ENCODE measurements at regions not wholly inside any gene's neighbourhood (a gene's known extent, or its start where the extent isn't known, plus 50 kb on each side); places are given as distances from the start of the nearest gene placed in this dataset.

DNA sequence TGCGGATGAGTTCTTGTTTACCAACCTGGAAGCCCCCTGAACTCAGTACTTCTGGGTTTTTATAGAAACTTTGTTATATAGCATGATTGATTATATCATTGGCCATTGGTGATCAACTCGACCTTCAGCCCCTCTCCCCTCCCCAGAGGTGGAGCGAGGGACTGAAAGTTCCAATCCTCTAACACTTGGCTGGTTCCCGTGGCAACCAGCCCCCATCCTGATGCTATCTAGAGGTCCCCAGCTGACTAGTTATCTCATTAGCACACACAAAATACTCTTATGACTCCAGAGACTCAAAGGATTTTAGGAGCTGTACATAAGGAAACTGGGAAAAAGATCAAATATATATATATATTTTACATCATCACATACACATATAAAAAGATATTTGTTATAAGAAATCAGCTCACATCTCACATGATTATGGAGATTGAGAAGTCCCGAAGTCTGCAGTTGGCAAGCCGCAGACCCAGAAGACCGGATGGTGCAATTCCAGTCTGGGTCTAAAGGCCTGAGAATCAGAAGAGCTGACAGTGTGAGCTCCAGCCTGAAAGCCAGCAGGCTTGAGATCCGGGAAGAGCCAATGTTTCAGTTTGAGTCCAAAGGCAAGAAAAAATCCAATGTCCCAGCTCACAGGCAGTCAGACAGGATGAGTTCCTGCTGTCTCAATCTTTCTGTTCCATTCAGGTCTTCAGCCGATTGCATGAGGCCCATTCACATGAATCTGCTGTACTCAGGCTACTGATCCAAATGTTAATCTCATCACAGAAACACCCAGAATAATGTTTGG lies 179.3 kb upstream of the DTNBP1 start:
- no peaks in the 10 kb centered on the region for H3K9me3 ChIP-seq
- no peak overlapping the region for H3K9ac ChIP-seq
- 56% methylated on average over 9 of the region's 9 CpGs for WGBS (ENCODE audit: low lambda C conversion rate)
- H3K4me2 ChIP-seq: no peak overlapping the region
- H3K9me2 ChIP-seq: no peaks in the 10 kb centered on the region
- H3K79me2 ChIP-seq (ENCODE audit: insufficient read depth): no peaks in the 10 kb centered on the region
- H3K4me1 ChIP-seq (ENCODE audit: control insufficient read depth in 1 of 2, insufficient read depth in 2 of 2, low read depth in 1 of 2, low read length in 1 of 2): peaks cover 0 to 3% of the 10 kb centered on the region in 2 experiments; a peak in 1 of 4 replicates
- no peak for TF ChIP-seq SIN3A (IDR thresholded peaks at IDR 0.05; ENCODE audit: borderline replicate concordance, low read depth, low read length)
- no peak for TF ChIP-seq RFX5 (IDR thresholded peaks at IDR 0.05; ENCODE audit: low read length)
- no peak for TF ChIP-seq TEAD4 (IDR thresholded peaks at IDR 0.05; ENCODE audit: borderline replicate concordance, insufficient read depth)
- ChIA-PET POLR2A (no interaction called here), CTCF (interaction anchor here (0.6 kb wide), 1 partner anchor 181 kb away, joined by 3 read pairs; no protein-coding TSS in a partner anchor)
- DNase-seq: no peak
- H3K27me3 ChIP-seq (ENCODE audit: insufficient read depth): no peaks in the 10 kb centered on the region
- H3K27ac ChIP-seq (ENCODE audit: low read depth in 2 of 2, low read length in 1 of 2): no peak overlapping the region
- no peak overlapping the region for H2AFZ ChIP-seq (ENCODE audit: low read depth)
- no peak overlapping the region for H3K4me3 ChIP-seq (ENCODE audit: low read depth in 2 of 2, low read length in 1 of 2)
- H3K36me3 ChIP-seq (replicated peaks in 1 of 2; ENCODE audit: control insufficient read depth in 1 of 2, insufficient read depth in 2 of 2, low read length in 1 of 2): no peaks in the 10 kb centered on the region
- H3F3A ChIP-seq (replicated peaks; ENCODE audit: insufficient read depth): no peaks in the 10 kb centered on the region
- no peaks in the 10 kb centered on the region for H4K20me1 ChIP-seq (ENCODE audit: insufficient read depth)

DNA sequence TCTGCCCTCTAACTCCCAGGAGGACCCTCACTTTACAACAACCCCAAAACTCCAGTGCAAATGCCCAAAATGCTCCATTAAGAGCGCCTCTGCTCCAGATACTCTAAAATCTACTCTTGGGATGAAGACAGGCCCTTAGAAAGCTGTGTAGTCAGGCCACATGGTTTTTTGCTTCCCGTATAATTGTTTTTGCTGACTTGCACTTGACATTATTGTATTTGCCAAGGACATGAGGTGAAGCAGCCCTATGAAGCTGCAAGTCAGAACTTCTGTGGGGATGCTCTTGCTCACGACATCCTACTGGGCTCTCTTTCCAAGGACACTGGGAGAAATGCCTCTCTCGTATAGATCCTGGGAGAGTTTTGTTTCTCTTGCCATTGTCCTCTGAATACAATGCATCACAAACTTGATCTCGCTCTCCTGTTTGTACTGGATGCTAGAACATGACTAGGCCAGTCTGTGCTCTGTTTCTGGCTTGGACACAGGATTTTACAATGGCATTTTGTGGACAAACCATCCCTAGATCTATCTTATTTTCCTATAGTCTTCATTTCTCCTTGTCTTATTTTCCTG lies 177.2 kb upstream of the DTNBP1 start:
- POLR2A ChIA-PET: no interaction called here
- no peak overlapping the region for H3K27ac ChIP-seq (ENCODE audit: low read depth in 2 of 2, low read length in 1 of 2)
- no peak overlapping the region for H3K4me3 ChIP-seq (ENCODE audit: low read depth in 2 of 2, low read length in 1 of 2)
- no peak overlapping the region for H2AFZ ChIP-seq (ENCODE audit: low read depth)
- 41% methylated on average over 5 of the region's 5 CpGs for WGBS (ENCODE audit: low lambda C conversion rate)
- no peak overlapping the region for H3K4me2 ChIP-seq
- no peaks in the 10 kb centered on the region for H3F3A ChIP-seq (replicated peaks; ENCODE audit: insufficient read depth)
- H3K9me3 ChIP-seq: no peaks in the 10 kb centered on the region
- H3K4me1 ChIP-seq (ENCODE audit: control insufficient read depth in 1 of 2, insufficient read depth in 2 of 2, low read depth in 1 of 2, low read length in 1 of 2): peaks cover 0 to 3% of the 10 kb centered on the region in 2 experiments; a peak in 1 of 4 replicates
- CTCF ChIA-PET: interaction anchor here (0.6 kb wide), 1 partner anchor 64 kb away, joined by 3 read pairs; no protein-coding TSS in a partner anchor
- DNase-seq: no peak
- TF ChIP-seq, protein P1, sequence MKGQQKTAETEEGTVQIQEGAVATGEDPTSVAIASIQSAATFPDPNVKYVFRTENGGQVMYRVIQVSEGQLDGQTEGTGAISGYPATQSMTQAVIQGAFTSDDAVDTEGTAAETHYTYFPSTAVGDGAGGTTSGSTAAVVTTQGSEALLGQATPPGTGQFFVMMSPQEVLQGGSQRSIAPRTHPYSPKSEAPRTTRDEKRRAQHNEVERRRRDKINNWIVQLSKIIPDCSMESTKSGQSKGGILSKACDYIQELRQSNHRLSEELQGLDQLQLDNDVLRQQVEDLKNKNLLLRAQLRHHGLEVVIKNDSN (IDR thresholded peaks at IDR 0.05; ENCODE audit: borderline replicate concordance, low read depth): no peak
- TF ChIP-seq EP300 (IDR thresholded peaks at IDR 0.05; ENCODE audit: borderline replicate concordance in 1 of 2, low read depth in 1 of 2, low read length in 1 of 2): no peak
- no peak for TF ChIP-seq TEAD4 (IDR thresholded peaks at IDR 0.05; ENCODE audit: borderline replicate concordance, insufficient read depth)
- no peak for TF ChIP-seq NFIC (IDR thresholded peaks at IDR 0.05; ENCODE audit: borderline replicate concordance)
- no peak for TF ChIP-seq TCF12 (IDR thresholded peaks at IDR 0.05)
- TF ChIP-seq FOXJ3 (CRISPR knock-in tag; IDR thresholded peaks at IDR 0.05): no peak
- no peaks in the 10 kb centered on the region for H3K79me2 ChIP-seq (ENCODE audit: insufficient read depth)
- H4K20me1 ChIP-seq (ENCODE audit: insufficient read depth): no peaks in the 10 kb centered on the region
- H3K9me2 ChIP-seq: no peaks in the 10 kb centered on the region
- no peaks in the 10 kb centered on the region for H3K36me3 ChIP-seq (replicated peaks in 1 of 2; ENCODE audit: control insufficient read depth in 1 of 2, insufficient read depth in 2 of 2, low read length in 1 of 2)
- H3K9ac ChIP-seq: no peak overlapping the region
- no peaks in the 10 kb centered on the region for H3K27me3 ChIP-seq (ENCODE audit: insufficient read depth)

DNA sequence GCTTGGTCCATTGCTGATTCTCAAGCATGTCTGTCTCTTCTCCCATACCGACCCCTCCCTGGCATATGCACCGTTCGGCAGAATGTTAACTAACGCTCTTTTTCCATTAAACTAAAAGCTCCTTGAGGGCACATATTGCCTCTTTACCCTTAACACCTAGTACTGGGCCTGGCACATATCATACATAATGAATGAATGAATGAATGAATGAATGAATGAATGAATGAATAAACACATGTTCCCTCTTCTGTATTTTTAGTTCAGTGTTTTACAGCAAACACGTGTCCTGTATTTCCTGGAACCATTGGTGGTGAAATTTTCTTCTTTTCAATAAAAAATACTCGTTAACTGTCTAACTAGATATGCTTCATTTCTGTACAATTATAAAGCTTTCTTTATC lies 174.4 kb upstream of the DTNBP1 start:
- H3K27ac ChIP-seq (ENCODE audit: low read depth in 2 of 2, low read length in 1 of 2): no peak overlapping the region
- no peak overlapping the region for H3K9ac ChIP-seq
- H3K36me3 ChIP-seq (replicated peaks in 1 of 2; ENCODE audit: control insufficient read depth in 1 of 2, insufficient read depth in 2 of 2, low read length in 1 of 2): no peaks in the 10 kb centered on the region
- CTCF ChIA-PET: interaction anchor here (0.7 to 1.2 kb wide), 2 partner anchors 12 to 146 kb away, joined by 3 read pairs; no protein-coding TSS in a partner anchor
- no peaks in the 10 kb centered on the region for H3F3A ChIP-seq (replicated peaks; ENCODE audit: insufficient read depth)
- DNase-seq: no peak
- H3K27me3 ChIP-seq (ENCODE audit: insufficient read depth): no peaks in the 10 kb centered on the region
- H3K4me2 ChIP-seq: no peak overlapping the region
- POLR2A ChIA-PET: no interaction called here
- TF ChIP-seq, protein P2, sequence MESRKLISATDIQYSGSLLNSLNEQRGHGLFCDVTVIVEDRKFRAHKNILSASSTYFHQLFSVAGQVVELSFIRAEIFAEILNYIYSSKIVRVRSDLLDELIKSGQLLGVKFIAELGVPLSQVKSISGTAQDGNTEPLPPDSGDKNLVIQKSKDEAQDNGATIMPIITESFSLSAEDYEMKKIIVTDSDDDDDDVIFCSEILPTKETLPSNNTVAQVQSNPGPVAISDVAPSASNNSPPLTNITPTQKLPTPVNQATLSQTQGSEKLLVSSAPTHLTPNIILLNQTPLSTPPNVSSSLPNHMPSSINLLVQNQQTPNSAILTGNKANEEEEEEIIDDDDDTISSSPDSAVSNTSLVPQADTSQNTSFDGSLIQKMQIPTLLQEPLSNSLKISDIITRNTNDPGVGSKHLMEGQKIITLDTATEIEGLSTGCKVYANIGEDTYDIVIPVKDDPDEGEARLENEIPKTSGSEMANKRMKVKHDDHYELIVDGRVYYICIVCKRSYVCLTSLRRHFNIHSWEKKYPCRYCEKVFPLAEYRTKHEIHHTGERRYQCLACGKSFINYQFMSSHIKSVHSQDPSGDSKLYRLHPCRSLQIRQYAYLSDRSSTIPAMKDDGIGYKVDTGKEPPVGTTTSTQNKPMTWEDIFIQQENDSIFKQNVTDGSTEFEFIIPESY (IDR thresholded peaks at IDR 0.05; ENCODE audit: borderline replicate concordance, low read depth): no peak
- H2AFZ ChIP-seq (ENCODE audit: low read depth): no peak overlapping the region
- peaks cover 0 to 3% of the 10 kb centered on the region in 2 experiments; a peak in 1 of 4 replicates for H3K4me1 ChIP-seq (ENCODE audit: control insufficient read depth in 1 of 2, insufficient read depth in 2 of 2, low read depth in 1 of 2, low read length in 1 of 2)
- no peaks in the 10 kb centered on the region for H3K9me3 ChIP-seq
- H3K79me2 ChIP-seq (ENCODE audit: insufficient read depth): no peaks in the 10 kb centered on the region
- 65% methylated on average over 6 of the region's 6 CpGs for WGBS (ENCODE audit: low lambda C conversion rate)
- H3K4me3 ChIP-seq (ENCODE audit: low read depth in 2 of 2, low read length in 1 of 2): no peak overlapping the region
- H4K20me1 ChIP-seq (ENCODE audit: insufficient read depth): no peaks in the 10 kb centered on the region
- H3K9me2 ChIP-seq: no peaks in the 10 kb centered on the region
